DMS153 treated with DMSO at 0.1 percent for 48 hours (cell line): ENCODE measurements at regions not wholly inside any gene's neighbourhood (a gene's known extent, or its start where the extent isn't known, plus 50 kb on each side); places are given as distances from the start of the nearest gene placed in this dataset.
"Not testable (repeated sequence)": the region's sequence is repeated elsewhere in the genome, so short reads cannot be mapped to it uniquely, and the experiment has no call there.

ENCODE experiments used
- DNase-seq: peaks from one replicate; lab custom pipeline; 2025; ENCODE audit not compliant: unreplicated experiment; lab: John Stamatoyannopoulos, UW

DNA sequence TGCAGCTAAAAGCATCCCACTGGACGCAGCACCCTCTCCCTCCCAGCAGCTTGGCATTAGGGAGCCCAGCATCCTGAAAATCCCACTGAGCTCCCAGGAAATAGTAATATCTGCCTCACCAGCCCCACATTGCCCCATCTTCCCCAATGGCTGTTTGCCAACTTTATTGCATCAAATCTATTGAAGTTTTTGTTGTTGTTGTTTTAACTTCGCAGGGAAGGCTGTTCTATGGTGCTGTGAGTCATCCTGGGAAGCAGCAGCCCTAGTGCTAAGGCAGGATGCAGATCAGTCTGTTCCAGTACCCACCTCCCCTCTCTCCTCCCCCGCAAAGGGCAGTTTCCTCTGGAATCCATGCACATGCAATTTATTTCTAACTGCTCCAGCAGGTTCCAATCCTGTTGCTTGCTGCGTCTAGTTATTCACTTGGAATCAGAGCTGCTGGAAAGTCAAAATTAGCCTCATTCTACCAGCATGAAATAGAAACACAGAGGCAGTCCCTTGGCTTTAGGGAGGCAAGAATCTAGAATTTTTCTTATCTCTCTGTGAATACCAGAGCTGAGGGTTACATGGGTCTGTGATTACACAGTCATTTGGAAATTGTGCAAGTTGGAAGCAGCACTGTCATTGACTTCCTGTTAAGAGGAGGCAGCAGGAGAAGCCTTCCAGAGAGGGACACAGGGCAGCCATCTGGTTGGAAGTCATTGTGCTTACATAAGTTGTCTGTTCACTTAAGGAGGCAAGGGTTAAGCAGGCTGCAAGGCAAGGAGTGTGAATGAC is 115.9 kb upstream of the CACUL1 start:
- no peak for DNase-seq

- no peak for DNase-seq
Observed at GRCh38 chr10:118871244-118871865, 116.6 kb upstream of the CACUL1 start.

- DNase-seq = no peak
Observed at GRCh38 chr10:118873091-118873737, 118.4 kb upstream of the CACUL1 start.

DNA sequence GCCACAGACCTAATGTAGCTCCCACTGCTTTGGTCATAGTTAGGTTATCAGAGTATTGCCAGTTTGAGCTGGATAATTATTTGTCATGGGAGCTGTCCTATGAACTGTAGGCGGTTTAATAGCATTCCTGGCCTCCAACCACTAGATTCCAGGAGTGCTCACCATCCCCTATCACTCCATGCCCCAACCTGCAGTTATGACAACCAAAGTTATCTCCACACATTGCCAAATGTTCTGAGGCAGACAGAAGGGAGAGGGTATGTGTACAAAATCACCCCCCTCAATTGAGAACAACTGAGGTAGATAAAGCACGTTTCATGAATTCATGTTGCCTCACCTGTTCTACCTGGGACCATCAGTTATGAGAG is 119.0 kb upstream of the CACUL1 start:
- no peak for DNase-seq

DNA sequence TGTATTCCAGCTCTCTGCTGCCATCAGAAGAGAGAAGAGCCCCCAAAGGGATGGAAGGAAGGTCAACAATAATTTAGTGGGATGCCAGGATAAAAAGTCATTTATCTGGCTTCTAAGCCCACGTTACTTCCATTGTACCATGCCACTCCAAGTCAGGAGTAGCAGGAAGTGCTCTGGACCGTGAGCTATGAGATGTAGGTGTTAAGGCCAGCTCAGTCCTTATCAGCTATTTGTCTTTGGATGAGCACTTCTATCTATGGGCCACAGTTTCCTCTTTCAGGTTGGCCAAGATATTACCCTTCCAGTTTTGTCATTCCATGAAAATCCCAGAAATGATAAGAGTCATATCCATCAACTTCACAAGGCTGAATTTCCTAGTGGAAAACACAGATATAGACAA is 119.4 kb upstream of the CACUL1 start:
- DNase-seq = no peak

GRCh38 chr10:118875087-118875486 is 120.3 kb upstream of the CACUL1 start:
- no peak for DNase-seq

- DNase-seq = no peak
Observed at GRCh38 chr10:118882741-118883140, 128.0 kb upstream of the CACUL1 start.

DNA sequence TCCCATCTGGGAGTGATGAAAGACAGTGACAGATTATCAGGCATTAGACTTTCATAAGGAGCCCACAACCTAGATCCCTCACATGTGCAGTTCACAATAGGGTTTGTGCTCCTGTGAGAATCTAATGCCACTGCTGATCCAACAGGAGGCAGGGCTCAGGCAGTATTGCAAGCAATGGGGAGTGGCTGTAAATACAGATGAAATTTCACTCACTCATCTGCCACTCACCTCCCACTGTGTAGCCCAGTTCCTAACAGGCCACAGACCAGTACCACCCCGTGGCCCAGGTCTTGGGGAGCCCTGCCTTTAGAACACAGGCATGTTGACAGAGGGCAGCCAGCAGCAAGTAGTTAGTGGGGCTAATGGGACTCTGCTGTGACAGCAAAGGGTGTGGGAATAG is 137.3 kb upstream of the NANOS1 start:
- DNase-seq = no peak

DNA sequence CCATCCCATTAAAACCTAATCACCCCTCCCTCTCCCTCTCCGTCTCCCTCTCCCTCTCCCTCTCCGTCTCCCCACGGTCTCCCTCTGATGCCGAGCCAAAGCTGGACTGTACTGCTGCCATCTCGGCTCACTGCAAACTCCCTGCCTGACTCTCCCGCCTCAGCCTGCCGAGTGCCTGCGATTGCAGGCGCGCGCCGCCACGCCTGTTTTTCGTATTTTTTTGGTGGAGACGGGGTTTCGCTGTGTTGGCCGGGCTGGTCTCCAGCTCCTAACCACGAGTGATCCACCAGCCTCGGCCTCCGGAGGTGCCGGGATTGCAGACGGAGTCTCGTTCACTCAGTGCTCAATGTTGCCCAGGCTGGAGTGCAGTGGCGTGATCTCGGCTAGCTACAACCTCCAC is 134.6 kb upstream of the NANOS1 start:
- not testable (repeated sequence) for DNase-seq

- no peak for DNase-seq
Observed at GRCh38 chr10:118900617-118901016, 128.9 kb upstream of the NANOS1 start.

DNA sequence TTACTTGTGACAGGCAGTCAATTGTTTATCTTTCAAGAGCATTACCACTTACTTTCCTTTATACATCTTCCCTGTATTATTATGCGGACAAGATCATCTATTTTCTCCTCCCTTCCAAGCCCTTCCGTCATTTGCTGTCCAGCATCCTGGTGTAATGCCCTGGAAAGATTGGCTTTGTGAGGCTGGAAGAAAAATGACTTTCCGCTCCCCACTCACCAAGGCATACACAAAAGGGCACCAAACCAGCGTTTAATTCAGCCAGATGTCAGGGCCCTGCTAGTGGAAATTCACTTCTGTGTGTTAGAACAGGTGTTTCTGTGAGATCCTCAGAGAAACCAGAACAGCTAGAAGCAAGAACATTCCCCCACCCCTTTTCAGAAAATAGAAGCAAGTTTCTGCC is 128.1 kb upstream of the NANOS1 start:
- no peak for DNase-seq

DNA sequence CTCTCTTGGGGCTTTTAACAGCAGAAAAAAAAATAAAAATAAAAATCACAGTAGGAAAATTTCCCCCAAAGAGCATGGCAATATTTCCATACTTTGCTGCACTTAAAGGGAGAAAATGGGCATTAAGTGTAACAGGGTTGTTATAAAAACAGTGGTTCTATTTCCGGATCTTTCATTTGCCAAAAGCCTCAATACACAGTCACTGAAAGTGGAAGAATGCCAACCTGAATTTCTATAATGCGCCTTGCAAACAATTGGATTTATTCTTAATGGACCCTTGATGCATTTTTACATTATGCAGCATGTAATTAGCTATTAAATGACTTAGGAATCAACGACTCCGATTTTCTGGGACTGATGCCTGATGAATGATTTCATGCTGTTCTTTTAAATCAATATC is 127.6 kb upstream of the NANOS1 start:
- DNase-seq = no peak

DNA sequence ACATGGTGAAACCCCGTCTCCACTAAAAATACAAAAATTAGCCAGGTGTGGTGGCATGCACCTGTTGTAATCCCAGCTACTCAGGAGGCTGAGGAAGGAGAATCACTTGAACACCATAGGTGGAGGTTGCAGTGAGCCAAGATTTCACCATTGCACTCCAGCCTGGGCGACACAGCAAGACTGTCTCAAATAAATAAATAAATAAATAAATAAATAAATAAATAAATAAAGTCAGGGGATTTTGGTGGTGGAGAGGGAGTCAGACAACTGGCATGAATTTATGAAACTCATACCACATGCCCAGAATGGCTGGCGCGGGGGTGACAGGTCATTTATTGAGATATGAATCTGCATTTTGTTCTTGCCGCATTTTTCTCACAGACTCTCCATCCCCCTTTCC is 126.9 kb upstream of the NANOS1 start:
- DNase-seq = not testable (repeated sequence)

DNA sequence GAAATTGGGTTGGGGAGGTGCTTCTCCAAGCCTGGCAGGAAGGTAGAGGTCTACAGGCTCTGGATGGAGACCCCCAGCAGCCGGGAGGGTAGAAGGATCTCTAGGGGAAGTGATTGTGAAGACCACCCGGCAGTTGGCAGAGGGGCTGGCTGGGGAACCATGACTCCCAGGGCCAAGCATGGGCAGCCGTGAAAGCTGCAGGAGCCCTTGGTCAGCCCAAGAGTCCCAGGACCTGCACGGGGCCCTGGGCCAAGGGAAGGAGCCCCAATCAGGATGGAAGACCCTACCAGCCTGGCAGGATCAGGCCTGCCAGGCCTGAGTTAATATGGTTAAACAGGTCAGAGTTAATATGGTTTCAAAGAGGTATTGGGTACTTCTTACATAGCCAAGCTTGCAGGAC is 126.3 kb upstream of the NANOS1 start:
- DNase-seq = no peak

DNA sequence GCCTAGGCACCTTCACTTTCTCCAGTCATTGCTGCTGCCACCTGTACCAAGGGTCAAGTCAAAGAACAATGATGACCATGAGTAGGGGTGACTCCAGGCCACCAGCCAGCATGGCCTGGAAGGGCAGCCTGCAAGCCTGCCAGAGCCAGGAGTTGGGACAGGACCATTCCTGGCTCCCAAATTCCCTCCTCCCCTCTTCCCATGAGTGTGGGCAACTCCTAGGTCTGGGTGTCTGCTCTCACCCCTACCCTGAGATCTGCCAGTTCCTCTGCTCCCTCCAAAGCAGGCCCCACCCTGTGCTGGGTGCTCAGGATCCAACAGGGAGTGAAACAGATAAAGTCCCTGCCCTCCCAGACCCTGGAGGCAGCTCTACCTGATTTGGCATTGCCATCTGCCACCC is 125.8 kb upstream of the NANOS1 start:
- no peak for DNase-seq

DNA sequence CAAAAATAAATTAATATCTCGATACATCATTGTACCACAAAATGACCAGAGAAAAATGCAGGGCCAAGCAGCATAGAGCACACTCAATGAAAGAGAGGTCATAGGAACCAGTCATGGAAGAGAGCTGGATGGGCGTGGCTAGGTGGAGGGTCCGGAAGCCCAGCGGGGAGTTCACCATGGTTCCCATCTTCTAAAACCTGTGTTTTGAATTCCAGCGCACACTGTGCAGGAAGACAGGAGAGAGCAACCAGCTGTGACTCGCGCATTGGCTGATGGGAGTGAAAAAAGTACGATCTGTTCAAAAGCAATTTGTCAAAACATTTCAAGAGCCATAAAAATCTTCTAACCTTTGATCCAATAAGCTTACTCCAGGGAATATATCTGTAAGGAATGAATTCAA is 125.2 kb upstream of the NANOS1 start:
- DNase-seq = no peak

- no peak for DNase-seq
Observed at GRCh38 chr10:118907051-118907450, 122.5 kb upstream of the NANOS1 start.

DNA sequence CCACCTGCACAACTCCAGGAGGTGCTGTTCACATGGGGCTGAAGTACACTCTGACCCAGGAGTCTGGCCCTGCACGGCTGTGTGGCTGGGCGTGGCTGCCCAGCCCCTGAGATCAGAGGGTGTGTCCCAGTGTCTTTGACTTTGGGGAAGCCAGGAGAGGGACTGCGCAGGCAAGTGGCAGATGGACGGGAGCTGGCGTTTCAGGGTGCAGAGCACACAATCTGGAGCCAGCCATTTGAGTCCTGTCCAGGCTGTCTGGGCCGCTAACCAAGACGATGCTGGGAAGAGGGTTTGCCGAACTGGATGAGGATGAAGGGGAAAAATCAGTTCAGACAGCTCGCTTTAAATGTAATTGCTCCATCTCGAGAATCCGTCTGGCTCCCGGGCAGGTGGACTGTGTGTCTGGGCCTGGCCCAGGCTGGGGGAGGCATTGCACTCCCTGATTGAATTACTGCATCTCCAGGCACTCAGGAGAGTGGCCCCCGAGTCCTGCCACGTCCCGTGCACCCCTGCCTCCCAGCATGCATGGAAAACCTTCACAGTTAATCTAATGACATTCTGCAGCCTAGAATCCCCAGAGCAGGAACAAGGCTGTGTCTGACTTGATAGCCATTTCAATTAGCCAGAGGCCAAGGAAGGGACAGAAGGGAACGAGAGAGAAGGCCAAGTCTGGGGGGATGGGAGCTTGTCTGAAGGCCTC is 120.8 kb upstream of the NANOS1 start:
- no peak for DNase-seq

DNA sequence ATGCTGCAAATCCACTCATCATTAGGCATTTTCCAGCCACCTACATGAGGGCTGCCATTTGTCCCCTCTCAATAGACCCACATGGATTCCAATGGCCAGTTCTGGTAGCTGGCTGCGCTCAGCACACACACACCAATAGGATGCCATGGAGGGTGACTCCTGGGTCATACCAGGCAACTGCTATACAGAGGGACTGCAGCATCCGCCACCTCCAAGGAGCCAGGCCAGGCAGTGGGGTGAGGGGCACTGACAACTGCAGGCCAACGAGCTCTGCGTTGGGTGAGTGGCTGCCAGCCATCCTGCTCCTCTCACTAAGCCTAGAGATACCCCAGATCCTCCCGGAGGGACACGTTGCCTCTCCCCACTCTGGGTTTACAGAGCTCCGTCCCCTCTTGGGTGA is 118.8 kb upstream of the NANOS1 start:
- no peak for DNase-seq

DNA sequence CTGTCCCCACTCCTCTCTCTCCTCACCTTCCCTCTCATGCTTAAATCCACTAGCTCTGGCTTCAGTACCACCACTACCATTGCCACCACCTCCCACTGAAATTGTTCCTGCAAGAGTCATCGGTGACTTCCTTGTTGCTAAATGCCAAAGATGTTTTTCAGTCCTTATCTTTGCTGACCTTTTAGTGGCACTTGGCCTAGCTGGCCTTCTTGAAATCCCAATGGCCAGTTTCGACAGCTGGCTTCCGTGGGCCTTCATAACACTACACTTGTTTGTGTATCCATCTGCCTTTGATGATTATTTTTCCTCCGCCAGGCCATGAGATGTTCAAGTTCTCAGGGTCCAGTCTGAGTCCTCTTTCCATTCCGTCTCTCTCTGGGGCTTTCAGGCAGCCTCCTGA is 118.2 kb upstream of the NANOS1 start:
- no peak for DNase-seq

- no peak for DNase-seq
Observed at GRCh38 chr10:118912961-118913600, 116.4 kb upstream of the NANOS1 start.
